GM18508 (cell line): ENCODE measurements at regions not wholly inside any gene's neighbourhood (a gene's known extent, or its start where the extent isn't known, plus 50 kb on each side); places are given as distances from the start of the nearest gene placed in this dataset.

Experiments used
- ATAC-seq: cut with Tn5 transposase; IDR thresholded peaks from one replicate; pipeline ENCODE4 v1.9.1; 2021; ENCODE audit warnings: moderate number of reproducible peaks; ENCODE audit not compliant: insufficient read depth, unreplicated experiment

DNA sequence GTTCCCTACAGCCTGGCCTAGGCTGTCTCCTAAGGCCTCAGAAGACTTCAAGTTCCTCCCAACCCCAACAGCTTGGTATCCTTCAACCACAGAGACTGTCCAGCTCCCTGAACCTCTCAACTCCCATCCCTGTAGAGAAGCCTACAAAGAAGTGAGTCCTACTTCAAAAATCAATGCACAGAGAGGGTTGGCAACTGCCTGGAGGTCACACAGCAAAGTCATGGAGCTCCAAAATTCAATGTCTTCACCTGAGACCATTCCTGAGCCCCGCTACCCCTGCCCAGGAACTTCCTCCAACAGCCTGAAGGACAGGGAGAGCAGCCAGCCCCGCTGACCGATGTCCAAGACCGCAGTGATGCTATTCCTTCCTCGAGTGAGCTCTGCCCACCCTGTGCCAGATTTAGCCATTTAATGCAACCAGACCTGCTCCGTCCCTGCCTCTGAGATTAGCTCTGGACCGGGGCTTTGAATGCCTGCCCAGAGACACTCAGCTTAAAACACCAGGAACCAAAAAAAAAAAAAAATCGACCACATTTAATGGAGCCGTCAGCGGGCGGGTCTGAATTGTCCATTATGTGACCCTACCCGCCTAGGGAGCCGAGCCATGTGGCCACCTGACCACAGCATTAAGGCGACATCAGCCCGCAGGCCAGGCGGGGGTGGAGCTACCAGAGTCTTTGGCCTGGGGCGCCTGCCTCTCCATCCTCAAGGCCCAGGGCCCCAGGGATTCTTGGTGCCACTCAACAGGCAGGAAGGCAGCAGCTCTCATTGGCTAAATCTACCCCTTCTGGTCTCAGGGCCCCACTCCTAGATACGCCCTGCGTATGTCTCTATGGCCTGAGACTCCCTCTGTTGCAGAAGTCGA is 148.6 kb downstream of the SYF2 start:
- no peak for ATAC-seq

DNA sequence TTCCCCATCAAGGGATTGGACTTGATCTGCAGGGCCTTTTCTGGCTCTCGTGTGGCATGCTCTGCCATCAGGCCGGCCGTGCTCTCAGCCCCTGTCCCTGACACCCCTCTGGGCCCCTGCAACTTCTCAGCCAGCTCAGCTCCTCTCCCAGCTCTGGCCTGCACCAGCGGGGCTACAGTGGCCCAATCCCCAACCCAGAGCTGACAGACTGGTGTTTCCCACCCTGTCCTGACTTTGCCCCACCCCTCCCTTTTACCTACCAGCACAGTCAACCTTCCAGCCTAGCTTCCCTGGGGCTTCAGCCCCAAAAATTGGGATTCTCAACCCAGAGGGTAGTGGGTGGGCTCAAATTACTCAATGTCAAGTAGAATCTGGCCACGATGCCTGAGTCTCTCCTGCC is 149.3 kb downstream of the SYF2 start:
- no peak for ATAC-seq

DNA sequence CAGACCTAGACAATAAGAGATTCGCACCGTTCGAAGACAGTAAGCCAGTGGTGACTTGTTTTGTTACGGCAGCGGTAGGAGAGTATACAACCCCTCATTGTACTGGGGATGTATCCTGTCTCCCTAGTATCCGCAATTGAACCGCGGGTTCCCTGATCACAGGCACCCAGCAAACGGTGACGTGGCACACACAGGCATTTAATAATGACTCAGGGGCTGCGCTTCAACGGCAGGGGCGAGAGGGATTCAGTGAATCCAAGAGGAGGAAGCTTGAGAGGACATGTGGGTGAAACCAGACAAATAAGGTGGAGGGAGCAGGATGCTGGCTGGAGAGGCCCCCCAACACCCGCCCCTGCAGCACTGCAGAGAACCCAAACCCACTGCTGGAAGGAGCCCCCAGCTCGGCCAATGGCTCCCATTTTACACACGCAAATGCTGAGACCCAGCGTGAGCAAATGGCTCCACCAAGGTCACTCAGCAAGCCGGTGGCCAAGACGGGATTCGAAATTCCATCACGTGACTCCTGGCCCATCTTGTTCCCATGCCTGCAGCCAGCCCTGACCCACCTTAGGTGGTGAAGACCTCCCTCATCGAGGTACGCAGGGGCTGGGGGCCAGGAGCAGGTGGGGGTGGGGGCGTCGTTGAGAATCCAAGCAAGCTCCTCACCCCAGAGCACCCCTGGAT is 149.9 kb downstream of the SYF2 start:
- ATAC-seq = no peak

- no peak for ATAC-seq
These were observed 150.8 kb downstream of the SYF2 start for GRCh38 chr1:25081496-25081895.

DNA sequence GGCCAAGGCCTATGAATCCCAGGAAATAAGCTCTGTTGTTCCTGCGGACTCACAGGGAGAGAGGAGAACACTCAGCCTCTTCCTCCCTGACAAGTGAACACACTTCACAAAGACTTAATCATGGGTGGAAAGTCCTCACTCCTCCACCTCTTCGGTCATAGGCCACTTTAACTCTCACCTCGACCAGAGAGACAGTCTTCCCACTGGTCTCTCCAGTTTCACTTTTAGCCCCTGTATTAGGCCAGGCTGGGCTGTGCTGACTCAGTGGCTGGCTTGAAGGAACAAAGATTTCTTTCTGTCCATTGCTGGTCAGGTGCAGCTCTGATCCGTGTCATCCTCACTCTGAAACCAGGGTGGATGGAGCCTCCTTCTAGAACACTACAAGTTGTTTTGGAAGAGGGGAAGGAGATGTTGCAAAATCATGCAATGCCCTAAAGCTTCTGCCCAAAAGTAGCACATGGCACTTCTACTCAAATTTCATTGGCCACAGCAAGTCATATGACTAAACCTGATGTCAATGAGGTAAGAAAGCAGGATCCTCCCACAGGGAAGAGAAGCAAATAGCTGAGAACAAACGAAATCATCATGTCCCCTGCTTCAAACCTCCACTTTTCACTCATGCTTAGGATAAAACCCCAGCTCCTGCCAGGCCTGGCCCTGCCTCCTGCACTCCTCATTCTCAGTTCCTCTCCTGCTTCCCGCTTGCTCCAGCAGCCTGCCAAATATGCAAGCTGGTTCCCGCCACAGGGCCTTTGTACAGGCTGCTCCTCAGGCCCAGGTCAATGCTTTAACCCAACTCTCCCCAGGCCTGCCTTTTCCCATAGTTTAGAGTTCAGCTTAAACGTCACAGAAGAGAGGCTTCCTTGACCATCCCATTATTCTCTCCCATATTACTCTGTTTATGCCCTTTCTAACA is 150.5 kb upstream of the RUNX3 start:
- ATAC-seq = no peak

DNA sequence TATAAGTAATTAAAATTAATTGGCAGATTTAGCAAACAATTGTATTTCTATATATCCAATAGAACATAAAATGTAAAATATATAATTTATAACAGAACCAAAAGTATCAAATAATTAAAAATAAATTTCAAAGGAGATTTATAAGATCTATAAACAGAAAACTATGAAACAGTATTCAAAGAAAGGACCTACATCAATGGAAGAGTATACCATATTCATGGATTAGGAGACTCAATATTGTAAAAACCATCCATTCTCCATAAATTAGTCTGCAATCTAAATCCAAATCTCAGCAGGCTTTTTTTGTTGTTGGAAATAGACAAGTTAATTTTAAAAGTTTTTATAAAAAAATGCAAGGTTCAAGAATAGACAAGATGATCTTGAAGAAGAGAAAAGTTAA is 149.0 kb upstream of the RUNX3 start:
- ATAC-seq = no peak

DNA sequence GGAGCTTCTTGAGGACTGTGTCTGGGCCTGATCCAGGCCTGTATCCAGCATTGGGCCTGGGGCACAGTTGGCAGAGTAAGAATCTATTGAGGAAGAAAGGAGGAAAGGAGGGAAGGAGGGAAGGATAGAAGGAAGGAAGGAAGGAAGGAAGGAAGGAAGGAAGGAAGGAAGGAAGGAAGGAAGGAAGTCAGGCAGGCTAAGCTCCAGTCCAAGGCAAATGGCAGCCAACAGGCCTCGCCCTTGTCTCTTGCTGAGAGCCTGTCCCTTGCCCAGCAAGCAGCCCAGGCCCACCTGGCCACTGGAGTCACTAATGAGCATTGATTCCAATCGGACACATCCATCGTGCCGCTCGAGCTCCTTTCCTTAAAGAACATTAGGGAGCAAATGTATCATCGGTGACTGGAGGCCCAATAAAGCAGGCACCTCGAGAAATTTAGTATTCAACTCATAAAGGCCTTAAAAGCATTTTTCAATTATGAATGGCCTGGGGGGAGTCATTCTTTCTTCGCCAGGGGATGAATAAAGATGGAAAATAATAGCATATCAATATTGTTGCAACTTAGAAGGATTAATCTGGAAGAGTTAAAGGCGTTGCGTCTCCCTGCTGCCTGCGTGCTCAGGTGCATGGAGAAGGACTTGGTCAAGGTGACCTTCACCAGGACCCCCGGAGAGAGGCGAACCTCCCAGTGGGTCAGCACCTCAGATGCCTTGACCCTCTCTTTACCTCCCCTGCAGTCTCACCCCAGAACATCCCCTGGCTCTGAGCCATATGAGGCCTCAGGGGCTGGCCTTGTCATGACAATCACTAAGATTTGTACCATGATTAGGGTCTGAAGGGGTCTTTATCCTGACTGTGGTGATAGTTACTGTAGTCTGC is 144.5 kb upstream of the RUNX3 start:
- ATAC-seq = no peak

DNA sequence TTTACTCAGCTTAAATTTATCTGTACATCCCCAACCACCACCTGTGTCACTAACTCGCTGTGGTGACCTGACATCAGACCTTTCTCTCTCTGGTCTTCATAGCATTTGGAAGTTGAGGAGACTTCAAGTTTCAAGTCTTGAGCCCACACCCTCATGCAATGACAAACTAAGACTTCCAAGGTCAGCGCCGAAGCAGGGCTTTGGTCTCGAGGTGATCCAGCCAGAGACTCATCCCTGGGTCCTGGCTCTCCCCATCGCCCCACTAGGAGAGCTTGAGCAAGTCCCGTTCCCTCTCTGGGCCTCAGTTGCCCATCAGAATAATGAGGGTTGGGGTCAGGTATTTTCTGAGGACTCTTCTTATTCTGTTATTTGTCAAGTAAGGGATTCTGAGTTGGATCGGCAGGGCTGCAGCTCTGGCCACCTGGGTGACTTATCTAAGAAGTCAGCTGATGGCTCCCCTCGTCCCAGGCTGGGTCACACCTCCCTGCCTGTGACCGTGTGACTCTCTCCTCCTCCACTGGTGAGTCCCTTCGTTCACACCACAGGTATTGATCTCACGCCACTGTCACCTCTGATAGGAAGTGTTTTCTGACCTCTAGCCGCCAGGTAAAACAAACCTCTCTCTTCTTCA is 143.7 kb upstream of the RUNX3 start:
- ATAC-seq = no peak

DNA sequence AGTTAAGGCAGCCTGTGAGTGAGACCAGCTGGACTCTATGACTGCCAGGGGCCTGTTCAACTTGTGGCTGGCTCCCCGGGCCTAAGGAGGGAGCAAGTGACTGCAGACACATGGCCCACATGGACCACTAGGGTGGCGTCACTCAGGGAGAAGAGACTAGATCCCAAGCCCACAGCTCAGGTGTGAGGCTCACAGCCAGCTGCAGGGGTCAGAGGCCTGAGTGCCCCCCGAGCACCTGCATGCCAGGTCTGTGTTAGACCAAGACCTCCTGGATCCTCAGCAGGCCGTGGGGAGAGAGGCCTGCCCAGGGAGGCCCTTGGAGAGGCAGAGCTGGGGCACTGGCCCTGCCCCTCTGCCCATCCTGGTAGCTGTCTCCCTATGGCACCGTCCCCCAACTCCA is 142.4 kb upstream of the RUNX3 start:
- no peak for ATAC-seq

DNA sequence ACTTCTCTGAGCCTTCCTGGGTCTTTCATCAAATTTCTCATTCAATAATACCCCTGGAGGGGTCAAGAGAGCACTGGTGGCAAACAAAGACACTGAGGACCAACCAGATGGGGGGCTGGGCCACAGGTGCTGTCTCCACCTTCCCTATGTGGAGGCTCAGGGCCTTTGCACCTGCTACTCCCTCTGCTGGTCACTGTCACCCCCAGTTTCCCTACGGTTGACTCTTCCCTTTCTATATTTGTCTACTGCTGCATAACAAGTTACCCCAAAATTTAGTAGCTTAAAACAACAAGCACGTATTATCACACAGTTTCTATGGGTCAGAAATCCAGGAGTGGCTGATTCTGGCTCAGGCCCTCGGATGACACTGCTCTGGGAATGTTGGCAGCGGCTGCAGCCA is 138.8 kb upstream of the RUNX3 start:
- no peak for ATAC-seq

DNA sequence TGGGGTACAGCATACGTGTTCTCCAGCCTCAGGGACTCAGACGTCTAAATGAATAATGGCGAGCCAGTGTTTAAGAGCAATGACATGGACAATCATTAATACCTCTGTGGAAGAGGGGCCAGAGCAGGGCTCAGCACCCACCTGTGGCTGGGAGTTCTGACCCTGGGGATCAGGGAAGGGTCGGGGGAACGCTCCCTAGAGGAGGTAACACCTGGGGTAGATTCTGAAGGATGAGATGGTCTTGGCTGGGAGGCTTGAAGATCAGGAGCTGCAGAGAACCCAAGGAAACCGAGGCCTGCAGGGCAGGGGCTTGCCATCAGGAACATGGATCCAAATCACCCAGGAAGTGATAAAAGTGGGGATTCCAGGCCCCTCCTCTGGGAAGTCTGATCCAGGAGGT is 138.2 kb upstream of the RUNX3 start:
- no peak for ATAC-seq

DNA sequence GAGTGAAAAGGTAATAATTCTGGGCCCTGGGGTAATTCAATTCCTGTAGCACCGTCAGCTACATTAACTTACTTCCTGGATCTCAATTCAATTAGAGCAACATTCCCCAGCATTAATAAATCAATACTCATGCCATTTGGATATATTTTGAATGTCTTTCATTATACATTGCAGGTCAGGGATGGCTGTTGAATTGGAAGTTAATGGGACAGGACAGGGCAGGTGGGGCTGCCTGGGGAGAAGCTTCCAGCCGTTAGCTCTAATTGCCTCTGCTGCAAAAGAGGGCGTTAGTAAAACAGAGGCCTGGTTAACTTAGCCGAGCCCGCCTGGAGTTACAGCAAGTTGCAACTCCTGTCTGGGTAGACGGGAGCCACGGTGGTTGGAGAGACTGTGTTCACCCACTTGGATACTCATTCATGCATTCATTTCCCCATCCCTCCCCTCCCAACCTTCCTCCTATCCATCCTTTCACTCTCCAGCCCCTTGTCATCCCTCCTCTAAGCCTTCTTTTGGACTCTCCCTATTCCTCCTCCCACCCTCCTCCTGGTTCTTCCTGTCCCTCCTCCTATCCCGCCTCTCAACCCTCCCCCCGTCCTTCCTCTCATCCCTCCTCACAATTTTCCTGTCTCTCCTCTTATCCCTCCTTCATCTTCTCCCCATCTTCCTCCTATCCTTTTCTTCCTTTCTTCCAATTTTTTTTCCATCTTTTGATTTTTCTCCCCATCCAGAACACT is 137.6 kb upstream of the RUNX3 start:
- ATAC-seq = no peak

- no peak for ATAC-seq
These were observed 136.8 kb upstream of the RUNX3 start for GRCh38 chr1:25066731-25067517.

DNA sequence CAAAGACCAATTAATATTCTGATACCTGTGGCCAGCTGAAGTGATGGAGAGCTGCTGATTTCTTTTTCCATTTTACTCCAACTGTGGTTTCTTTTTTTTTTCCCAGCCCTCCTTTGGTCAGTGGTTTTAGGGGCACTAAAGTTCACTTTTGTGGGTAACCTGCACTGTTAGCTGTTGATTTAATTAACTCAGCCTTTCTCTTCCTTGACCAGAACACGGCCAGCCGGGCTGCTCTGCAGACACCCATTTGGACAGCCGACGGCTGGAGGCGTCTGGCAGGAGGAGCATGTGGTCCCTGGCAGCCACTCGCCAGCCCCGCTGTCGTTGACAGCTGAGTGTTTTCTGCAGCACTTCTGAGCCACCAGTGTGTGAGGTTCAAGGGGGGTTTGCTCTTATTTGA is 136.2 kb upstream of the RUNX3 start:
- no peak for ATAC-seq

- ATAC-seq = no peak
These were observed 135.7 kb upstream of the RUNX3 start for GRCh38 chr1:25065795-25066238.

DNA sequence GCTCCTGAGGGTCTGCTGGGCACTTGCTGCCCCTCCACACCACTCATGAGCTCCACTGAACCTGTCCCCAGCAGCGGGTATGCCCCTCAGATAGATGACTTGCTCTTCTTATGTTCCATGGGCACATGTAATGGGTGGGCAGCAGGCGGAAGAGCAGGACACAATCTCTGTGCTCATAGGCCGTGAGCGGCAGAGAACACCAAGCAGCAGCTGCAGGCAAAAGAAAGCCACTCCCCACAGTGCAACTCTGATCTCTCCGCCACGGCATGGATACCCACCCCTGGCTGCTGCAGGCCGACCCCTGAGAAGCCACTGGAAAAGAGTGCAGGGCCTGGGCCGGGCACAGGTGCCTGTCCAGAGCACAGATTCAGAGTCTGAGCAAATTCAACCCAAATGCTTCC is 135.2 kb upstream of the RUNX3 start:
- no peak for ATAC-seq

DNA sequence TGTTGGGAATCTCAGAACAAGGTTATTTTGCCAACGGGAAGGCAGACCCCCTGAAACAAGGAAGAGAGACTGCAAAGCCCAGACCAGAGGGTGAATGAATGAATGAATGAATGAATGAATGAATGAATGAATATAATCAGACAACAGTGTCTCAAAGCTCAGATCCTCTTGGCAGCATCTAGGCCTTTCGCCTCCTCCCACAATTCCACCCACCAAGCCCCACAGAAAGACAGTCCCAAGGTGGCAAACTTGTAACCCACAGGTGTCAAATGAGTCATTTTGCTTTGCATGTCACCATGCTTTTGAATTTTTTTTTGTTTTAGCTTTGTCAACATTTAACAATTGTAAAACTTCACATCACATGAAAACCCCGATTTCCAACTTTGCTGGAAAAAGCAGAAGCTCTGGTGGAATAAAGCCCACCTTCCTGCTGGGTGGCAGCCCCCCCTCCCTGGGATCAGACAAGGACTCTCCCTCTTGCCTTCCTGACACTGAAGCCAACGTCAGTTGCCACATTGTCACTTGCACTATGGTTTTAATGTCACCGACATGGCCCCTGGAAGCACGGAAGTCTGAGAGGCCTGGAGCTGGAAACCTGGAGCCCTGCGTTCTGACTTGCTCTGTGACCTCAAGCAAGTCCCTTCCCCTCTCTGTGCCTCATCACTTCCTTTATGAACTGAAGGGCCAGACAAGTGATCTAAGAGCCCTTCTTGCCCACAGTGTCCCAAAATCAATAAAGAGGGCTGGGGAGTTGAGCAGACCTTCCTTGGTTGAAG is 134.6 kb upstream of the RUNX3 start:
- no peak for ATAC-seq
